Loucy (cell line): ENCODE measurements at regions not wholly inside any gene's neighbourhood (a gene's known extent, or its start where the extent isn't known, plus 50 kb on each side); places are given as distances from the start of the nearest gene placed in this dataset.

Experiments
- CTCF ChIP-seq: fragments of 200-600 bp; sonication (generic); conservative IDR thresholded peaks from 2 replicates; pipeline ENCODE4 v1.5.1; 2014; ENCODE audit warnings: mild to moderate bottlenecking, antibody characterized with exemption, low read length
- EZH2phosphoT487 ChIP-seq: fragments of 200-600 bp; IDR thresholded peaks from 2 replicates; pipeline ENCODE4 v1.6.1; 2018; ENCODE audit warnings: antibody characterized with exemption, mild to moderate bottlenecking, moderate library complexity, borderline replicate concordance

- no peak for TF ChIP-seq CTCF
- no peak for TF ChIP-seq EZH2phosphoT487
These were observed 358.2 kb downstream of the SQOR start for GRCh38 chr15:45993072-45993471.
